ENCODE measurements at regions not wholly inside any gene's neighbourhood (a gene's known extent, or its start where the extent isn't known, plus 50 kb on each side); places are given as distances from the start of the nearest gene placed in this dataset.
A peak's percentile ranks its signal among the peaks of the same experiment; 100 is the strongest.

GRCh38 chr5:86526811-86527348 lies 90.9 kb upstream of the COX7C start:
- WGBS: 41% methylated on average over 3 of the region's 3 CpGs
- Histone ChIP-seq H3K36me3 (ENCODE audit: control insufficient read depth in 4 of 4, insufficient read depth in 3 of 4, low read depth in 1 of 4, low read length in 3 of 4) (no peaks in the 10 kb centered on the region), H3K27me3 (ENCODE audit: control insufficient read depth in 4 of 4, insufficient read depth in 4 of 4, low read length in 3 of 4) (no peaks in the 10 kb centered on the region), H3K27ac (ENCODE audit: low read depth in 1 of 2, low read length in 2 of 2) (no peak overlapping the region), H3K4me1 (ENCODE audit: control insufficient read depth in 4 of 4, insufficient read depth in 4 of 4, low read length in 3 of 4) (no peaks in the 10 kb centered on the region), H3K9ac (ENCODE audit: low read depth in 1 of 2, low read length in 2 of 2) (no peak overlapping the region), H3K4me3 (ENCODE audit: low read depth in 1 of 3, low read length in 3 of 3) (no peak overlapping the region), H3K9me3 (ENCODE audit: control insufficient read depth in 4 of 4, low read length in 3 of 4) (peaks cover 0 to 2% (median 0%) of the 10 kb centered on the region in 4 donors)
- DNase-seq (ENCODE audit: low spot score): peak; percentile 33
- TF ChIP-seq EGR1 (IDR thresholded peaks at IDR 0.05; ENCODE audit: low read depth in 2 of 2) (no peak), JUND (IDR thresholded peaks at IDR 0.05) (no peak), TAF1 (conservative IDR thresholded peaks at IDR 0.05) (no peak), NR2F2 (IDR thresholded peaks at IDR 0.05) (no peak), RAD21 (IDR thresholded peaks at IDR 0.05) (no peak), FOXA2 (IDR thresholded peaks at IDR 0.05) (no peak), FOXA1 (IDR thresholded peaks at IDR 0.05) (no peak), MAX (IDR thresholded peaks at IDR 0.05) (no peak), GABPA (IDR thresholded peaks at IDR 0.05 in 1 of 2, conservative IDR thresholded peaks at IDR 0.05 in 1 of 2) (no peak), CTCF (IDR thresholded peaks at IDR 0.05; ENCODE audit: low read depth, low read length, missing input control) (no peak), RXRA (IDR thresholded peaks at IDR 0.05) (no peak)

- WGBS: 61% methylated on average over 2 of the region's 2 CpGs
- no peaks in the 10 kb centered on the region for H3K36me3 ChIP-seq (ENCODE audit: control insufficient read depth in 4 of 4, insufficient read depth in 3 of 4, low read depth in 1 of 4, low read length in 3 of 4)
- H3K27ac ChIP-seq (ENCODE audit: low read depth in 1 of 2, low read length in 2 of 2): no peak overlapping the region
- H3K4me1 ChIP-seq (ENCODE audit: control insufficient read depth in 4 of 4, insufficient read depth in 4 of 4, low read length in 3 of 4): no peaks in the 10 kb centered on the region
- no peak overlapping the region for H3K9ac ChIP-seq (ENCODE audit: low read depth in 1 of 2, low read length in 2 of 2)
- H3K9me3 ChIP-seq (ENCODE audit: control insufficient read depth in 4 of 4, low read length in 3 of 4): no peaks in the 10 kb centered on the region
- no peak overlapping the region for H3K4me3 ChIP-seq (ENCODE audit: low read depth in 1 of 3, low read length in 3 of 3)
- TF ChIP-seq YY1 (IDR thresholded peaks at IDR 0.05): no peak
- TF ChIP-seq NR2F2 (IDR thresholded peaks at IDR 0.05): no peak
- no peak for TF ChIP-seq TAF1 (conservative IDR thresholded peaks at IDR 0.05)
- no peak for TF ChIP-seq REST (IDR thresholded peaks at IDR 0.05)
- DNase-seq (ENCODE audit: low spot score): no peak
- H3K27me3 ChIP-seq (ENCODE audit: control insufficient read depth in 4 of 4, insufficient read depth in 4 of 4, low read length in 3 of 4): no peaks in the 10 kb centered on the region
These were observed 85.3 kb upstream of the COX7C start for GRCh38 chr5:86532429-86532828.

GRCh38 chr5:86536396-86536795 lies 81.3 kb upstream of the COX7C start:
- peaks cover 0 to 2% (median 0%) of the 10 kb centered on the region in 4 donors for H3K27me3 ChIP-seq (ENCODE audit: control insufficient read depth in 4 of 4, insufficient read depth in 4 of 4, low read length in 3 of 4)
- no peak overlapping the region for H3K27ac ChIP-seq (ENCODE audit: low read depth in 1 of 2, low read length in 2 of 2)
- no peaks in the 10 kb centered on the region for H3K9me3 ChIP-seq (ENCODE audit: control insufficient read depth in 4 of 4, low read length in 3 of 4)
- no peaks in the 10 kb centered on the region for H3K4me1 ChIP-seq (ENCODE audit: control insufficient read depth in 4 of 4, insufficient read depth in 4 of 4, low read length in 3 of 4)
- WGBS: 80% methylated on average over 3 of the region's 3 CpGs
- no peak overlapping the region for H3K4me3 ChIP-seq (ENCODE audit: low read depth in 1 of 3, low read length in 3 of 3)
- no peaks in the 10 kb centered on the region for H3K36me3 ChIP-seq (ENCODE audit: control insufficient read depth in 4 of 4, insufficient read depth in 3 of 4, low read depth in 1 of 4, low read length in 3 of 4)
- no peak overlapping the region for H3K9ac ChIP-seq (ENCODE audit: low read depth in 1 of 2, low read length in 2 of 2)
- no peak for DNase-seq (ENCODE audit: low spot score)
- no peak for TF ChIP-seq MAX (IDR thresholded peaks at IDR 0.05)
- TF ChIP-seq HNF4A (conservative IDR thresholded peaks at IDR 0.05): no peak
- no peak for TF ChIP-seq ATF3 (IDR thresholded peaks at IDR 0.05)
- TF ChIP-seq REST (IDR thresholded peaks at IDR 0.05): no peak
- no peak for TF ChIP-seq RXRA (IDR thresholded peaks at IDR 0.05)
- no peak for TF ChIP-seq GABPA (IDR thresholded peaks at IDR 0.05 in 1 of 2, conservative IDR thresholded peaks at IDR 0.05 in 1 of 2)
- no peak for TF ChIP-seq CTCF (IDR thresholded peaks at IDR 0.05; ENCODE audit: low read depth, low read length, missing input control)

All from liver (tissue), 8 donors.